ENCODE measurements at regions not wholly inside any gene's neighbourhood (a gene's known extent, or its start where the extent isn't known, plus 50 kb on each side); places are given as distances from the start of the nearest gene placed in this dataset.

DNA sequence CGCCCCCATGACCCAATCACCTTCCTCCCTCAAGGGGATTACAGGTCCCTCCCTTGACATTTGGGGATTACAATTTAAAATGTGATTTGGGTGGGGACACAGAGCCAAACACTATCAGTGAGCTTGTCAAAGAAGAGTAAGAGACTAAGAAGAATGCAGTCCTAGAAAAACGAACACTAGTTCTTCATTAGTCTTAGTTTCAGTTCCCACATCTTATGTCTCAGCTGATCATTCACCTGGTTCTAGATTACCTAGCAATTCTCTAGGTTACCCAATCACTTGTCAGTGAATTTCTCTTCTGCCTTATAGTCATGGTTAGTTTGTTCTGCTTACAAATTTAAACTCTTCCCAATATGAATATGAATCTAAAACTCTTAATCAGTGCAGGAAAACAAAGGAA, 251.5 kb downstream of the COX7C start:
- TF ChIP-seq, protein P1, sequence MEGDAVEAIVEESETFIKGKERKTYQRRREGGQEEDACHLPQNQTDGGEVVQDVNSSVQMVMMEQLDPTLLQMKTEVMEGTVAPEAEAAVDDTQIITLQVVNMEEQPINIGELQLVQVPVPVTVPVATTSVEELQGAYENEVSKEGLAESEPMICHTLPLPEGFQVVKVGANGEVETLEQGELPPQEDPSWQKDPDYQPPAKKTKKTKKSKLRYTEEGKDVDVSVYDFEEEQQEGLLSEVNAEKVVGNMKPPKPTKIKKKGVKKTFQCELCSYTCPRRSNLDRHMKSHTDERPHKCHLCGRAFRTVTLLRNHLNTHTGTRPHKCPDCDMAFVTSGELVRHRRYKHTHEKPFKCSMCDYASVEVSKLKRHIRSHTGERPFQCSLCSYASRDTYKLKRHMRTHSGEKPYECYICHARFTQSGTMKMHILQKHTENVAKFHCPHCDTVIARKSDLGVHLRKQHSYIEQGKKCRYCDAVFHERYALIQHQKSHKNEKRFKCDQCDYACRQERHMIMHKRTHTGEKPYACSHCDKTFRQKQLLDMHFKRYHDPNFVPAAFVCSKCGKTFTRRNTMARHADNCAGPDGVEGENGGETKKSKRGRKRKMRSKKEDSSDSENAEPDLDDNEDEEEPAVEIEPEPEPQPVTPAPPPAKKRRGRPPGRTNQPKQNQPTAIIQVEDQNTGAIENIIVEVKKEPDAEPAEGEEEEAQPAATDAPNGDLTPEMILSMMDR (IDR thresholded peaks at IDR 0.05; ENCODE audit: insufficient read depth, missing control alignments), result no peak
- FAIRE-seq, result no peak
- no peak for DNase-seq (ENCODE audit: insufficient read length, low spot score)

DNA sequence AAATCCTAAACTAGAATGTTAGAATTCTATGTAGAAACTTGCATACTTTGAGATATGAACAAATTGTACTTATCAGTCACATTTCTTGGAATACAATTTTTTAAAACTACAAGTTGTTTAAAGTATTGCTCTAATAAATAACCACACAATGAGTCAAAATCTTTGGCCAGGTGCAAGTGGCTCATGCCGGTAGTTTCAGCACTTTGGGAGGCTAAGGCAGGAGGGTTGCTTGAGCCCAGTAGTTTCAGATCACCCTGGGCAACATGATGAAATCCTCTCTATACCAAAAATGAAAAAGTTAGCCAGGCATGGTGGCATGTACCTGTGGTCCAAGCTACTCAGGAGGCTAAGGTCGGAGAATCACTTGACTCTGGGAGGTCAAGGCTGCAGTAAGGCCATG, 257.8 kb downstream of the COX7C start:
- TF ChIP-seq, protein P1 (IDR thresholded peaks at IDR 0.05; ENCODE audit: insufficient read depth, missing control alignments), result no peak
- DNase-seq (ENCODE audit: insufficient read length, low spot score) (no peak), FAIRE-seq (no peak)

DNA sequence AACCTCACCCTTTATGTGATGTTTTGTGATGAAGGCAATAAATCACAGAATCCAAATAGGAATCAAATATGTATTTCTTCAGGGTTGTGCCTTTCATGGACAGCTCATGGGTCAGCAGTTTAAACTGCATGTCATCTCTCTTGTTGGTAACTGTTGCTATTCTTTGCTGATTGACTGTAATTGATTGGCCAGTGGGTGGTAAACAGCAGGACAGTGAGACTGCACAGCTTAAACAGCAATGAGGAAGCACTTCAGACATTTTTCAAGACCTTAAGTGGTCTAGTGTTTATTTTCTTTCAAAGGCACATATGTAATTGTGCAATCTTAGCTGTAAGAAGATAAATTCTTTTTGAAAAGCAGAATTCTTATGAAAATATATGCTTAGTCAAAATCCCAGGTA, 260.5 kb downstream of the COX7C start:
- no peak for FAIRE-seq

DNA sequence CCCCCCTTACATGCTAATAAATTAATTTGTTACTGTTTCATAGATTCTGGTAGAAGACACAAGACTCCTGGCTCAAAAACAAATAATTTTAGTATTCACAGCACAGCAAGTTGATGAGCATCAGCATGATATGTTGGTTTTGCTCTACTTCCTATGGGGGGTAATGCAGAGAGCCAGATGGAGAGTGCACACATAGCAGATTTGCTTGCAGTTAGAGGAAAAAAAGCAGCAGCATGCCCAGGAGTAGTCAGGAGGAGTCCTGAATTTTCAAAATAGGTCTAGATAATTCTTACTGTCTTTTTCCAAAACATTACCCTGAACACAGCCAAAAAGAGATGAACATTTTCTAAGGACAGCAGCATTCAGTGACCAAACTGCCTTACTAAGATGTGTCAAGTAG, 261.3 kb downstream of the COX7C start:
- DNase-seq (ENCODE audit: insufficient read length, low spot score) (no peak), FAIRE-seq (no peak)
- TF ChIP-seq, protein P1 (IDR thresholded peaks at IDR 0.05; ENCODE audit: insufficient read depth, missing control alignments), result no peak

More for the DNA sequence above, 260.5 kb downstream of the COX7C start:
- no peak for DNase-seq (ENCODE audit: insufficient read length, low spot score)
- TF ChIP-seq, protein P1 (IDR thresholded peaks at IDR 0.05; ENCODE audit: insufficient read depth, missing control alignments), result no peak

DNA sequence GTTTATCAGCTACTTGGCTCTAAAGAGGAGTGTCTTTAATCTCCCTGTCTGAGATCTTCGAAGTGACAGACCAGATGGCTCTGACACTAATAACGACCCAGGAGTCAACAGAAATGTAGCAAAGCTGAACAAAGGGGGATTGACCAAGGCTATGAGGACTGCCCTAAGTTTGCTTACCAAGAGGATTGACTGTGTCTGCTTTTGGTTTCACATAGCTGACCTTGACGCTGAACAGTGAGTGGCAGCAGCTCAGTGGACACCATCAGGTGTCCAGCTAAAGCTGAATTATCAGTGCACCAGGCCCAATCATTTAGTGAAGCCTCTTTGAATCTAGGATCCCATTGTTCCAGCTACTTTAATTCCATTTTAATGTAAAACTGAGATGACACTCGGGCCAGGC, 262.6 kb downstream of the COX7C start:
- TF ChIP-seq, protein P1 (IDR thresholded peaks at IDR 0.05; ENCODE audit: insufficient read depth, missing control alignments), result no peak
- peak; percentile 58 for FAIRE-seq
- no peak for DNase-seq (ENCODE audit: insufficient read length, low spot score)

DNA sequence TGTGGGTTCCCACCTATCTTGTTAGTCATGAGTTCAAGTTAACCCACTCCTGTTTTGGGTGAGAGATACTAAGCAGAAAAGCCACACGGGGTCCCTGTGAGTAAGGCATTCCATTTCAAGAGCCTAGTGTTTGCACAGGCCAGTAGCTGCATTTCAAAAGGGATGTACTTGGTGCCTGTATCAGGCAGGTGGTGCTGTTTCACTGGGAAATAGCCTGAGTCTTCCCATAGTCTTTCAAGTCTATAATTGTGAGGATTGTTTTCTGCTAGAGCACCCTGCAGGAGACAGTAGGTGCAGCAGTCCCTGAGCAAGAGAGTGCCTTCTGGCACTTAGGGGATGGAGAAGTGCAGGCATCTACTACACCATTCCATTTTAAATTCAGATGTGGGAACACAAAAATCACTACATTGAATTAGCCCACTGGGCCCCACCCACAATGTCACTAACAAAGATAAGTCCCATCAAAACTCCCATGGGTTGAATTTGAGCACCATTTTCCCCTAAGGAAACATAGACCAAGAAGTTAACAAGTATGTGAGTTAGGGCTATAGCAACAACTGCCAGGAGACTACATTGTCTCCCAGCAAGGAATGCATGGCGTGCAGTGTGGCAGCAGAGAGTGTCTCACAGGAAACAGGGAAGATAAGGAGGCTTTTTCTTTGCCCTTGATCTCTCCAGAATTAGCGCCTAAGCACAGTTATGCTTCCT, 263.2 kb downstream of the COX7C start:
- TF ChIP-seq, protein P1 (IDR thresholded peaks at IDR 0.05; ENCODE audit: insufficient read depth, missing control alignments), result peak; percentile 80
- FAIRE-seq (peak; percentile 92), DNase-seq (ENCODE audit: insufficient read length, low spot score) (peak; percentile 17)

DNA sequence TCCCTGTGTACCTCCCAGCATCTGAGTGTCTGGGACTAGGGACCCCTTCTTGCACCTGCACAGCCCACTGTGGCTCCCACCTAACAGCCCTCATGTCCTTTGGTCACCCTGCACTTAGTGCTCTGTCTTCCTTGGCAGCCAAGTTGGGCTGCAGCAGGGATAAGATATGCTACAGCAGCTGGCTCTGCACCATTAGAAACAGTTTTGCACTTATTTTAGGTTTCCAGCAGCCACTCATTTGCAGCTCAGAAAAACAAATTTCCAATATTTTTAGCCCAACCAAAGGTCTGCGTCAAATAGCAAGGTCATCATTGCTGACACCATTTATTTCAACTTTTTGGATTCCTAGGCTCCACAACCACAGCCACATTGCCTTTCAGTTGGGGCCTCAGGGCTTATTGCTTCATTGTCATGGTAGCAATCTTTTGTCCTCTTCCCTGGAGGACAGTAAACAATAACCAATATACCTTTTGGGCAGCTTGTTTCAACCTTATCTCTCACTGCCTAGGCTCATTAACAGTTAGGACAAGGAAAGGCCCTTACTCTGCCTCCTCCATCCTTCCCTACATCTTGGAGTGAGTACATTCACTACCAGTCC, 263.9 kb downstream of the COX7C start:
- DNase-seq (ENCODE audit: insufficient read length, low spot score) (no peak), FAIRE-seq (no peak)
- TF ChIP-seq, protein P1 (IDR thresholded peaks at IDR 0.05; ENCODE audit: insufficient read depth, missing control alignments), result no peak
